ENCODE measurements at regions not wholly inside any gene's neighbourhood (a gene's known extent, or its start where the extent isn't known, plus 50 kb on each side); places are given as distances from the start of the nearest gene placed in this dataset.
"Not testable (repeated sequence)": the region's sequence is repeated elsewhere in the genome, so short reads cannot be mapped to it uniquely, and the experiment has no call there.

DNA sequence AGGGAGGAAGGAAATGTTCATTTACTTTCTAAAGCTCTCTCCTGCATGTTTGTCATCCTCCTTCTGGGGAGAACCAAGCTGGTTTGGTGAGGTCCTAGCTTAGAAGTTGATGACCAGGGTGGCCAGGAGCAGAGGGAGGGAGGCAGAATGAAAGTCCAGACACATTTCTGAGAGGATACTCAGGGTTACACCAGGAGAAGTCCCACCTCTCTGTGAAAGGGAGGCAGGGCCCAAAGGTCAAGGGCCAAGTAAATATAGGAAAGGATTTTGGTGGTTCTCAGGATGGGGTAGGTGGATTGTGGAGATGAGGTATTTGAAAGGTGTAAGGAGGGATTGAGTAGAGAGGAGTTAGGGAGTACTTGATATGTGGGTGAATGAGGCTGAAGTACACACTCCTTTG, 58.0 kb upstream of the FBXO11 start:
- Histone ChIP-seq H3K27me3 (no peaks in the 10 kb centered on the region), H3K4me3 (replicated peaks in 1 of 3) (no peak overlapping the region), H3K4me1 (no peaks in the 10 kb centered on the region), H3K27ac (no peak overlapping the region), H3K36me3 (no peaks in the 10 kb centered on the region), H3K9me3 (no peaks in the 10 kb centered on the region)
- intact Hi-C loops (cut with DNase I), result no loop called here
- DNase-seq, result no peak
- TF ChIP-seq POLR2A (IDR thresholded peaks at IDR 0.05) (no peak), CTCF (IDR thresholded peaks at IDR 0.05) (no peak)

DNA sequence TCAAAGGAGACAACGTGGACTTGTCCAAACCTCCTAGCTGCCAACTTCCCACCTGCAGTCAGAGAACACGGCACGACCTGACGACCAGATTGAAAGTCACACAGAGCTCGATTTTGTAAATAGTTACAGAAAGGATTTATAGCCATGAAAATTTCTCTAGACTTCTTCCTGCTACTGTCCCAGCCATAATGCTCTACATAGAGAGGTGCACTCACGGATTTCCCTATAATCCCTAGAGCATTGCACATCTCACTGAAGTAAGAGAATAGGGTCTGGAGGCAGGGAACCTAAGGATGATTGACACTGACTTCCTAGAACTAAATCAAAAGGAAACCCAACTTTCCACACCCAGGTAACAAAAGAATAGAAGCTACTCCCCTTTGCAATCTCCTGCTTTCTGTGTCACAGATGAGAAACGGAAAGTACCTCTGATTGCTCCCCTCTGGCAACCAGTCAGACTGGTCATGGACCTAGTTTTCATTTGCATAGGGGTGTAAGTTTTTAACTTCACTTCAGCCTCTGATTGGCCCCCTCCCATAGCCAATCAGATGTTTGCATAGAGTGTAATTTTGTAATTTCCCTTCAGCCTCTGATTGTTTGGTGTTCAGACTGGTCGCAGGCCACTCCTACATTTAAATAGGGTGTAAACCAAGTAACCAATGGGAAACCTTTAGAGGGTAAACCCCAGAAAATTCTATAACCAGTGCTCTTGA, 58.6 kb upstream of the FBXO11 start:
- 75 to 76% methylated on average over 8 of the region's 8 CpGs for WGBS, 2 donors
- TF ChIP-seq POLR2A (IDR thresholded peaks at IDR 0.05), result no peak
- no peak for TF ChIP-seq CTCF (IDR thresholded peaks at IDR 0.05)
- DNase-seq, result no peak
- H3K27me3 ChIP-seq, result no peaks in the 10 kb centered on the region
- no peak overlapping the region for H3K4me3 ChIP-seq (replicated peaks in 1 of 3)
- intact Hi-C loops (cut with DNase I), result no loop called here
- no peaks in the 10 kb centered on the region for H3K36me3 ChIP-seq
- no peaks in the 10 kb centered on the region for H3K4me1 ChIP-seq
- no peak overlapping the region for H3K27ac ChIP-seq
- H3K9me3 ChIP-seq, result no peaks in the 10 kb centered on the region

GRCh38 chr2:47976728-47977127, 70.4 kb upstream of the FBXO11 start:
- H3K36me3 ChIP-seq; DNase-seq; H3K4me1 ChIP-seq; H3K27ac ChIP-seq; H3K27me3 ChIP-seq; H3K4me3 ChIP-seq (replicated peaks in 1 of 3); H3K9me3 ChIP-seq; intact Hi-C loops (cut with DNase I): not testable (repeated sequence)

DNA sequence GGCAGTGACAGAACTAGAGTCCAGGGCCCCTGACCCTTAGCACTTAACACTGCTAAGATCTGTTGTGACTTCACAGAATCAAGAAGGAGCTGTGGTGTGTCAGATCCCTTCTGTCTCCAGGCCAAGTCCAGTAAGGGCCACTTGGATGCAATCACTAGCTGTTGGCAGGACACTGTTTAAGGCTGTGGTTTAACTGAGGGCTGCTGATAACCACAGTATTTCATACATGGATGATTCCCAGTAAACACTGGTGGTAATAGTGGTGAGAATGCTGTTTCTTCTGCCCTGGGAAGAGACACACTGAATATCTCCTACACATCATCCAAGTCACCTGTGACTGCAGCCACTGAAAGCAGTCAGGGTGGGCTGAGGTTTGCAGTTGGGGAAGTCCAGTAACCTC, 77.7 kb upstream of the FBXO11 start:
- no peaks in the 10 kb centered on the region for H3K36me3 ChIP-seq
- intact Hi-C loops (cut with DNase I), result no loop called here
- H3K27me3 ChIP-seq, result no peaks in the 10 kb centered on the region
- TF ChIP-seq CTCF (IDR thresholded peaks at IDR 0.05) (no peak), POLR2A (IDR thresholded peaks at IDR 0.05) (no peak)
- H3K9me3 ChIP-seq, result no peaks in the 10 kb centered on the region
- H3K4me3 ChIP-seq (replicated peaks in 1 of 3), result no peak overlapping the region
- peak in 1 of 2 donors; percentile 4 for DNase-seq
- H3K4me1 ChIP-seq, result no peaks in the 10 kb centered on the region
- no peak overlapping the region for H3K27ac ChIP-seq

DNA sequence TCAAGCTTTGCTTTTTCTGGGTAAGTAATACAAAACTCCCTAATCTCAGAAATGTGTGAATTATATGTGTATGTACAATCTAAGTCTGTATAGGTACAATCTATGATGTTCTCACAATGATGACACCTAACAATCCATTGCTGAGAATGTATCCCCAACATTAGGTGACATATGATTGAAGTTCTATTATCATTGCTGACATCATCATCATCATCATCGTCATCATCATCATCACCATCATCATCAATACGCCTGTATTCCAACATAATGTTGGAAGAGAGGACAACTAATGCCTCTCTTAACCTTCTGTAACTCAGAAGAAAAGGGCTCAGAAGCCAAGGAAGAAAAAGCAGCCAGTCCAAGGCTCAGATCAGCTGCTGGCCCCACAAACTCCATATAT, 84.2 kb upstream of the FBXO11 start:
- Histone ChIP-seq H3K27me3 (no peaks in the 10 kb centered on the region), H3K36me3 (no peaks in the 10 kb centered on the region), H3K4me3 (replicated peaks in 1 of 3) (no peak overlapping the region), H3K9me3 (no peaks in the 10 kb centered on the region), H3K27ac (no peak overlapping the region), H3K4me1 (no peaks in the 10 kb centered on the region)
- intact Hi-C loops (cut with DNase I), result no loop called here
- 96 to 100% methylated on average over 2 of the region's 2 CpGs for WGBS, 2 donors
- TF ChIP-seq POLR2A (IDR thresholded peaks at IDR 0.05) (no peak), CTCF (IDR thresholded peaks at IDR 0.05) (no peak)
- no peak for DNase-seq

GRCh38 chr2:47992671-47993070, 86.4 kb upstream of the FBXO11 start:
- H3K27ac ChIP-seq, result no peak overlapping the region

More at GRCh38 chr2:47992671-47993070, 86.4 kb upstream of the FBXO11 start:
- Histone ChIP-seq H3K27me3 (no peaks in the 10 kb centered on the region), H3K36me3 (no peaks in the 10 kb centered on the region), H3K9me3 (no peaks in the 10 kb centered on the region), H3K4me3 (replicated peaks in 1 of 3) (no peak overlapping the region), H3K4me1 (no peaks in the 10 kb centered on the region)
- DNase-seq, result no peak
- intact Hi-C loops (cut with DNase I), result no loop called here
- TF ChIP-seq CTCF (IDR thresholded peaks at IDR 0.05) (no peak), POLR2A (IDR thresholded peaks at IDR 0.05) (no peak)
